ENCODE measurements at regions not wholly inside any gene's neighbourhood (a gene's known extent, or its start where the extent isn't known, plus 50 kb on each side); places are given as distances from the start of the nearest gene placed in this dataset.

GRCh38 chr6:4656106-4656505 is 120.1 kb upstream of the CDYL start:
- TF ChIP-seq, protein P1, sequence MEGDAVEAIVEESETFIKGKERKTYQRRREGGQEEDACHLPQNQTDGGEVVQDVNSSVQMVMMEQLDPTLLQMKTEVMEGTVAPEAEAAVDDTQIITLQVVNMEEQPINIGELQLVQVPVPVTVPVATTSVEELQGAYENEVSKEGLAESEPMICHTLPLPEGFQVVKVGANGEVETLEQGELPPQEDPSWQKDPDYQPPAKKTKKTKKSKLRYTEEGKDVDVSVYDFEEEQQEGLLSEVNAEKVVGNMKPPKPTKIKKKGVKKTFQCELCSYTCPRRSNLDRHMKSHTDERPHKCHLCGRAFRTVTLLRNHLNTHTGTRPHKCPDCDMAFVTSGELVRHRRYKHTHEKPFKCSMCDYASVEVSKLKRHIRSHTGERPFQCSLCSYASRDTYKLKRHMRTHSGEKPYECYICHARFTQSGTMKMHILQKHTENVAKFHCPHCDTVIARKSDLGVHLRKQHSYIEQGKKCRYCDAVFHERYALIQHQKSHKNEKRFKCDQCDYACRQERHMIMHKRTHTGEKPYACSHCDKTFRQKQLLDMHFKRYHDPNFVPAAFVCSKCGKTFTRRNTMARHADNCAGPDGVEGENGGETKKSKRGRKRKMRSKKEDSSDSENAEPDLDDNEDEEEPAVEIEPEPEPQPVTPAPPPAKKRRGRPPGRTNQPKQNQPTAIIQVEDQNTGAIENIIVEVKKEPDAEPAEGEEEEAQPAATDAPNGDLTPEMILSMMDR (IDR thresholded peaks at IDR 0.05; ENCODE audit: insufficient read depth, low read length), result no peak
- no peak for DNase-seq (ENCODE audit: low read depth)

DNA sequence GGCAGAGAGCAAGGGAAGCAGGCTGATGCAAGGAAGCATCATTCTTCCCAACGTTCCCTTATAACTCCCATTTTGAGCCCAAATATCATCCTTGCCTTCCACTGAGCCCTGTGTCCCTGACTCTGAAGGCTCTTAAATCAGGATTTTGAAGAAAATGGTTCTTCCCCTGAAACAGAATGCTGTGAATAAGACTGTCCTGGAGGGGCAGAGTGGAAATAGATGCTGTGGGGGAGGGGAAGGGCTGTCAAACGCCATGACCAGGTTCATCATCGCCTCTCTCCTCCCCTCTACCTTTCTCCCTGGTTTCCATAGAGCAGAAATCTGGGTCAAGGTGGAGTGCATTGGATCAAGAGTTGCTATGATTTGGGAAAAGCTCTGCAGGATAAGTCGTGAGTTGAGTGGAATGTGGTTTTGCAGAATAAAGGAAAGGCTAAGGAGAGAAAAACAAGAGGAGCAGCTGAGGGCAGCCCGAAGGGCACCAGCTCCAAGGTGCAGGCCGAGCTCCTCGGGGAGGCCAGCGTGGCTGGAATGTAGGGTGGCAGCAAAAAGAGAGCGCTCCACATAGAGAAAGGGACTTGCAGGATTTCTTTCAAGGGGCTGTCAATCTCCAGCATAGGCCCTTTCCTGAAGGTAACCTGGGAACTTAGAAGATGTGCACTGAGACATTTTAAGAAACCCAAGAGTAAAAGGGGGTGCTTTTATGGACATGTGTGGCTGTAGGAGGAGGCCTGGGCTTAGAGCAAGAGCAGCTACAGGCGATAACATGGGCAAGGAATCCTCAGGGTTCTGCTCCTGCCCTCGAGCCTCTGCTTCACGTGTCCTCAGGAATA is 120.8 kb upstream of the CDYL start:
- DNase-seq (ENCODE audit: low read depth), result no peak
- no peak overlapping the region for H3K4me3 ChIP-seq (ENCODE audit: low read depth, low read length)
- TF ChIP-seq, protein P1 (IDR thresholded peaks at IDR 0.05; ENCODE audit: insufficient read depth, low read length), result no peak

More at GRCh38 chr6:4656106-4656505, 120.1 kb upstream of the CDYL start:
- no peak overlapping the region for H3K4me3 ChIP-seq (ENCODE audit: low read depth, low read length)

- TF ChIP-seq, protein P1 (IDR thresholded peaks at IDR 0.05; ENCODE audit: insufficient read depth, low read length), result no peak
- DNase-seq (ENCODE audit: low read depth), result no peak
- H3K4me3 ChIP-seq (ENCODE audit: low read depth, low read length), result no peak overlapping the region
Measured at GRCh38 chr6:4653141-4653540, 123.1 kb upstream of the CDYL start.

- DNase-seq (ENCODE audit: low read depth), result no peak
- TF ChIP-seq, protein P1 (IDR thresholded peaks at IDR 0.05; ENCODE audit: insufficient read depth, low read length), result no peak
- no peak overlapping the region for H3K4me3 ChIP-seq (ENCODE audit: low read depth, low read length)
Measured at GRCh38 chr6:4651831-4652467, 124.3 kb upstream of the CDYL start.

- no peak overlapping the region for H3K4me3 ChIP-seq (ENCODE audit: low read depth, low read length)
- peak; percentile 39 for DNase-seq (ENCODE audit: low read depth)
- TF ChIP-seq, protein P1 (IDR thresholded peaks at IDR 0.05; ENCODE audit: insufficient read depth, low read length), result no peak
Measured at GRCh38 chr6:4649728-4650127, 126.5 kb upstream of the CDYL start.

DNA sequence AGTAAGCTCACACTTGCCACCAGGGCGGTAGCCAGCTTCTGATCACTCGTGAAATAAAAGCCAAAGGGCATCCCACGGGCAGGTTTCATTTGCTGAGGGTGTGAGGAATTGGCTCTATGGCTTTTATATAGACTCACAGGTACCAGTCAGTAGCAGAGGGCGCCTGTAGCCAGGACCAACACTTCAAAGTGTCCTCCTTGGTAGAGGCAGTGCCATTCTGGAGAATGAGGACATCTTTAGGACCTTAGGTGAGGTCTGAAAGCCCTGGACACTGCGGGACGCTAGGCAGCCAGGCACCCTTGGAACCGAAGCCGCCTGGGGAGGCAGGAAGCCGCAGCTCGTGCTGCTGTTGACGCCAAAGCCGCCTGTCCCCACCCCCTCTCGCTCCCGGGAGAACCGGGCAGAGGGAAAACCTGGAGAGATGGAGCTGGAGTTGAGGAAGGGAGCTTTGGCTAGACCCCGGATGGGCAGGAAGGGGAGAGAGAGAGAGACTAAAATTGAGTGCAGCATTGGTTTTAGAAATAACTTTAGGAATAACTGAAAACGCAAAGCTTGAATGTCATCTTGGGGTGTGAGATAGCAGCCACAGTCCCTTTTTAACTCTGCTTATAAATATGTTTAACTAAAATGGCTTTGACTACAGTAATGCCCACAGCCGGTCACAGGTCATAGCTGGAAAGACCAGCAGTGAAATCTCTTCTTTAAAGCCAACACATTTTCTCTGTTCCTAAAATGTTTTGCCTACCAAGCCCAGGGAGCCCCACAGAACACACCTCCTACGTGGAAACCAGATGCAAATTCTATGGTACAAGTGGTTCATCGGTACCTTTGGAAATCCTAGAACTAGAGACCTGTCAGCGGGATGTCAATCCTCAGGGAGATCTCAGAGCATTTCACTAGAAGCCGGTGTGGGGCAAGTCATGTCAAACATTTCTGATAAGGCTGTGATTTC is 128.5 kb upstream of the CDYL start:
- TF ChIP-seq, protein P1 (IDR thresholded peaks at IDR 0.05; ENCODE audit: insufficient read depth, low read length), result no peak
- H3K4me3 ChIP-seq (ENCODE audit: low read depth, low read length), result peak overlapping the region; percentile 55
- DNase-seq (ENCODE audit: low read depth), result peak; percentile 77

Data from fibroblast of the aortic adventitia (primary cell).